ENCODE measurements at regions not wholly inside any gene's neighbourhood (a gene's known extent, or its start where the extent isn't known, plus 50 kb on each side); places are given as distances from the start of the nearest gene placed in this dataset.

- CTCF ChIA-PET: interaction anchor here (1.0 kb wide), 1 partner anchor 91 kb away, joined by 3 read pairs; no protein-coding TSS in a partner anchor
- TF ChIP-seq, protein P1, sequence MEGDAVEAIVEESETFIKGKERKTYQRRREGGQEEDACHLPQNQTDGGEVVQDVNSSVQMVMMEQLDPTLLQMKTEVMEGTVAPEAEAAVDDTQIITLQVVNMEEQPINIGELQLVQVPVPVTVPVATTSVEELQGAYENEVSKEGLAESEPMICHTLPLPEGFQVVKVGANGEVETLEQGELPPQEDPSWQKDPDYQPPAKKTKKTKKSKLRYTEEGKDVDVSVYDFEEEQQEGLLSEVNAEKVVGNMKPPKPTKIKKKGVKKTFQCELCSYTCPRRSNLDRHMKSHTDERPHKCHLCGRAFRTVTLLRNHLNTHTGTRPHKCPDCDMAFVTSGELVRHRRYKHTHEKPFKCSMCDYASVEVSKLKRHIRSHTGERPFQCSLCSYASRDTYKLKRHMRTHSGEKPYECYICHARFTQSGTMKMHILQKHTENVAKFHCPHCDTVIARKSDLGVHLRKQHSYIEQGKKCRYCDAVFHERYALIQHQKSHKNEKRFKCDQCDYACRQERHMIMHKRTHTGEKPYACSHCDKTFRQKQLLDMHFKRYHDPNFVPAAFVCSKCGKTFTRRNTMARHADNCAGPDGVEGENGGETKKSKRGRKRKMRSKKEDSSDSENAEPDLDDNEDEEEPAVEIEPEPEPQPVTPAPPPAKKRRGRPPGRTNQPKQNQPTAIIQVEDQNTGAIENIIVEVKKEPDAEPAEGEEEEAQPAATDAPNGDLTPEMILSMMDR (IDR thresholded peaks at IDR 0.05; ENCODE audit: control extremely low read depth, extremely low read depth, low read depth, missing control alignments): no peak
- no peak for DNase-seq (ENCODE audit: extremely low spot score)
- POLR2A ChIA-PET: no interaction called here
Observed at GRCh38 chr2:19519045-19519444, 160.6 kb upstream of the OSR1 start.

- DNase-seq (ENCODE audit: extremely low spot score): no peak
- CTCF ChIA-PET: no interaction called here
- POLR2A ChIA-PET: no interaction called here
- TF ChIP-seq, protein P1 (IDR thresholded peaks at IDR 0.05; ENCODE audit: control extremely low read depth, extremely low read depth, low read depth, missing control alignments): no peak
Observed at GRCh38 chr2:19507137-19507536, 148.7 kb upstream of the OSR1 start.

GRCh38 chr2:19505199-19506136 is 147.0 kb upstream of the OSR1 start:
- ChIA-PET CTCF (interaction anchor here (1.3 kb wide), 1 partner anchor 17 kb away, joined by 5 read pairs; no protein-coding TSS in a partner anchor), POLR2A (no interaction called here)
- TF ChIP-seq, protein P1 (IDR thresholded peaks at IDR 0.05; ENCODE audit: control extremely low read depth, extremely low read depth, low read depth, missing control alignments): no peak
- DNase-seq (ENCODE audit: extremely low spot score): no peak

GRCh38 chr2:19504400-19505198 is 146.2 kb upstream of the OSR1 start:
- CTCF ChIA-PET: interaction anchor here (1.3 kb wide), 1 partner anchor 16 kb away, joined by 5 read pairs; no protein-coding TSS in a partner anchor
- no peak for DNase-seq (ENCODE audit: extremely low spot score)
- POLR2A ChIA-PET: no interaction called here
- TF ChIP-seq, protein P1 (IDR thresholded peaks at IDR 0.05; ENCODE audit: control extremely low read depth, extremely low read depth, low read depth, missing control alignments): no peak

- ChIA-PET POLR2A (no interaction called here), CTCF (interaction anchor here (1.3 kb wide), 1 partner anchor 15 kb away, joined by 5 read pairs; no protein-coding TSS in a partner anchor)
Observed at GRCh38 chr2:19503915-19504314, 145.5 kb upstream of the OSR1 start.

DNA sequence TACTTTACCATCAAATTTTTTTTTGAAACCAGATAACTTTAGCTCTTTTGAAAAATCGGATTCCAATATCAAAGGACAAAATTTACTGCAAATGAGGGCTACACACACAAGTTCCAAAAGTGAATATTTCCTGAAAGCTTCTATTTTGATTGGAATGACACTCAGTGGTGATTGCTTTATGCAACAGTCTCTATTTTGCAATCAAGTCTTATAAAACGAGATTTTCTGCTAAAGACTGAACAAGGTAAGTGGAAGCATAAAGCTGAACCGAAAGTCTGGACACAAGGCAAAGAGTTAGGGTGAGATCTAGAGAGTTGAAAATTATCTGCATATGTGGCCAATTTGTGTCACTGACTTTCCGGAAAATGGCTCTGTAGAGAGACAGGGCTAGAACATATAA is 145.0 kb upstream of the OSR1 start:
- ChIA-PET CTCF (no interaction called here), POLR2A (no interaction called here)
- DNase-seq (ENCODE audit: extremely low spot score): no peak
- TF ChIP-seq, protein P1 (IDR thresholded peaks at IDR 0.05; ENCODE audit: control extremely low read depth, extremely low read depth, low read depth, missing control alignments): no peak

More at GRCh38 chr2:19503915-19504314, 145.5 kb upstream of the OSR1 start:
- TF ChIP-seq, protein P1 (IDR thresholded peaks at IDR 0.05; ENCODE audit: control extremely low read depth, extremely low read depth, low read depth, missing control alignments): no peak
- DNase-seq (ENCODE audit: extremely low spot score): no peak

Data from GM10248 (cell line).